CD4-positive, CD25-positive, alpha-beta regulatory T cell (primary cell): ENCODE measurements at regions not wholly inside any gene's neighbourhood (a gene's known extent, or its start where the extent isn't known, plus 50 kb on each side); places are given as distances from the start of the nearest gene placed in this dataset.

Experiments used
- ATAC-seq, 2 donors: fragments of 150-1000 bp; cut with Tn5 transposase; one replicate each; pipeline ENCODE4 v1.10.0; 2021; ENCODE audit warnings: low read depth in 2 of 2, moderate number of reproducible peaks in 2 of 2, moderate library complexity in 1 of 2
- DNase-seq, 3 donors: peaks; one replicate each; pipeline versions ENCODE4 v3.0.0 to v3.0.0-alpha.2; 2012 to 2022; ENCODE audit warnings: mixed read lengths in 1 of 3
- H3K27ac ChIP-seq: one replicate; pipeline ENCODE4 v1.7.0; 2013; ENCODE audit warnings: mild to moderate bottlenecking, low read length; ENCODE audit not compliant: insufficient read depth, poor library complexity, severe bottlenecking
- H3K27me3 ChIP-seq: one replicate; pipeline ENCODE4 v1.7.0; 2013; ENCODE audit warnings: low read length; ENCODE audit not compliant: control insufficient read depth, insufficient read depth
- H3K36me3 ChIP-seq: one replicate; pipeline ENCODE4 v1.7.0; 2013; ENCODE audit warnings: mild to moderate bottlenecking, low read length, moderate library complexity; ENCODE audit not compliant: control insufficient read depth, insufficient read depth
- H3K4me1 ChIP-seq: 2 replicates; pipeline ENCODE4 v1.7.0; 2013; ENCODE audit warnings: mild to moderate bottlenecking, low read length; ENCODE audit not compliant: insufficient read depth, control insufficient read depth, poor library complexity, severe bottlenecking
- H3K4me3 ChIP-seq: one replicate; pipeline ENCODE4 v1.7.0; 2013; ENCODE audit warnings: low read depth, mild to moderate bottlenecking, low read length, moderate library complexity
- H3K9me3 ChIP-seq, 2 experiments: 1 replicate in 1 of 2; 2 replicates in 1 of 2; pipeline ENCODE4 v1.7.0; 2013; ENCODE audit warnings: low read length in 2 of 2, mild to moderate bottlenecking in 1 of 2, moderate library complexity in 1 of 2; ENCODE audit not compliant: control insufficient read depth in 2 of 2
- H3K27ac Mint-ChIP-seq, 3 donors: one replicate each; pipeline ENCODE4 v1.8.0; 2020 to 2022; ENCODE audit warnings: mild to moderate bottlenecking in 3 of 3, mixed read lengths in 3 of 3, moderate library complexity in 2 of 3
- H3K27me3 Mint-ChIP-seq: one replicate; pipeline ENCODE4 v1.8.0; 2022; ENCODE audit warnings: mild to moderate bottlenecking, mixed read lengths
- H3K36me3 Mint-ChIP-seq: one replicate; pipeline ENCODE4 v1.8.0; 2020; ENCODE audit warnings: mixed read lengths
- H3K4me1 Mint-ChIP-seq, 4 donors: one replicate each; pipeline ENCODE4 v1.8.0; 2020 to 2022; ENCODE audit warnings: mixed read lengths in 4 of 4, mild to moderate bottlenecking in 1 of 4
- H3K4me3 Mint-ChIP-seq, 4 donors: one replicate each; pipeline ENCODE4 v1.8.0; 2020 to 2022; ENCODE audit warnings: mild to moderate bottlenecking in 4 of 4, mixed read lengths in 4 of 4, moderate library complexity in 3 of 4
- H3K9me3 Mint-ChIP-seq, 7 donors: one replicate each; pipeline ENCODE4 v1.8.0; 2020 to 2022; ENCODE audit warnings: mixed read lengths in 7 of 7, mild to moderate bottlenecking in 3 of 7, moderate library complexity in 2 of 7

DNA sequence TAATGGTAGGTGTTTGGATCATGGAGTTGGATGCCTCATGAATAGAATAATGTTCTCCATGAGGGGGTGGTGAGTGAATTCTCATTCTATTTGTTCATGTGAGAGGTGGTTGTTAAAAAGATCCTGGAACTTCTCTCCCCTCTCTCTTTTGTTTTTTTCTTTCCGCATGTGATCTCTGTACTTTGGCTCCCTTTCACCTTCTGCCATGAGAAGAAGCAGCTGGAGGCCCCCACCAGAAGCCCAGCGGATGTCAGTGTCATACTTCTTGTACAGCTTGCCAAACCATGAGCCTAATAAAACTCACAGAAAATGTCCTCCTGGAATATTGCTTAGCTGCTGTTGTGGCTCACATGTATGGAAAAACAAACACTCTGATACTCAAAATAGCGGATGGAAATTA is 1212.3 kb upstream of the NCAM2 start:
- H3K36me3 Mint-ChIP-seq = no peaks in the 10 kb centered on the region
- DNase-seq (no peak), ATAC-seq (no peak)
- H3K9me3 ChIP-seq = peaks cover 4 to 15% of the 10 kb centered on the region in 2 experiments
- no peak overlapping the region for H3K27ac Mint-ChIP-seq
- no peaks in the 10 kb centered on the region for H3K27me3 Mint-ChIP-seq
- no peak overlapping the region for H3K4me3 ChIP-seq
- H3K4me3 Mint-ChIP-seq = no peak overlapping the region
- peaks cover 0 to 25% (median 7%) of the 10 kb centered on the region in 7 donors for H3K9me3 Mint-ChIP-seq
- H3K4me1 ChIP-seq = no peaks in the 10 kb centered on the region
- H3K27ac ChIP-seq = no peak overlapping the region
- no peaks in the 10 kb centered on the region for H3K36me3 ChIP-seq
- no peaks in the 10 kb centered on the region for H3K4me1 Mint-ChIP-seq
- no peaks in the 10 kb centered on the region for H3K27me3 ChIP-seq

- Histone ChIP-seq H3K4me1 (no peaks in the 10 kb centered on the region), H3K27me3 (no peaks in the 10 kb centered on the region), H3K27ac (no peak overlapping the region), H3K36me3 (no peaks in the 10 kb centered on the region), H3K9me3 (no peaks in the 10 kb centered on the region), H3K4me3 (no peak overlapping the region)
- H3K27me3 Mint-ChIP-seq = no peaks in the 10 kb centered on the region
- H3K4me1 Mint-ChIP-seq = no peaks in the 10 kb centered on the region
- no peak overlapping the region for H3K27ac Mint-ChIP-seq
- H3K9me3 Mint-ChIP-seq = peaks cover 0 to 14% (median 3%) of the 10 kb centered on the region in 7 donors
- no peak for DNase-seq
- H3K4me3 Mint-ChIP-seq = no peak overlapping the region
- no peaks in the 10 kb centered on the region for H3K36me3 Mint-ChIP-seq
- ATAC-seq = no peak
These were observed 1206.2 kb upstream of the NCAM2 start for GRCh38 chr21:19792004-19792403.

- H3K27me3 Mint-ChIP-seq = no peaks in the 10 kb centered on the region
- H3K4me1 ChIP-seq = no peaks in the 10 kb centered on the region
- H3K4me3 Mint-ChIP-seq = no peak overlapping the region
- no peaks in the 10 kb centered on the region for H3K36me3 Mint-ChIP-seq
- no peak for DNase-seq
- peaks cover 0 to 12% (median 3%) of the 10 kb centered on the region in 7 donors for H3K9me3 Mint-ChIP-seq
- H3K27me3 ChIP-seq = no peaks in the 10 kb centered on the region
- ATAC-seq = no peak
- H3K27ac ChIP-seq = no peak overlapping the region
- no peaks in the 10 kb centered on the region for H3K4me1 Mint-ChIP-seq
- H3K9me3 ChIP-seq = peaks cover 3 to 4% of the 10 kb centered on the region in 2 experiments
- no peak overlapping the region for H3K27ac Mint-ChIP-seq
- no peaks in the 10 kb centered on the region for H3K36me3 ChIP-seq
- no peak overlapping the region for H3K4me3 ChIP-seq
These were observed 1191.0 kb upstream of the NCAM2 start for GRCh38 chr21:19807201-19807600.

DNA sequence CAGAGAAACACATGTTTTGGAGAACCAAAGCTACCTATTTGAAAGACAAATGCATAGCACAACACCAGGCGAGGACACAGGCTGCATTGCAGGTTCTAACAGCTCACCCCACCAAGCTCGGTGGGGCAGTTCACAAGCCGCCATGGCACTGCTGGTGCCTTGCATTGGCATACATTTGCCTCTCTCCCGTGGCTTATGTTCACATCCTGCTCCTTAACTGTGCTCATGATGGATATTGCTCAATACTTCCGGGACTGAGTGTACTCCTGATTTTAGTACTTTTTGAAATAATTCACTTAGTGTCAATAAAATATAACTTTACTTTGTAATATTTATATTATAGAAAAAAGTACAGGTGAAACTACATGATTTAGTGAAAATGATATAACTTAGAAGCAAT is 1187.4 kb upstream of the NCAM2 start:
- Mint-ChIP-seq H3K9me3 (peaks cover under 1 to 22% (median 4%) of the 10 kb centered on the region in 7 donors), H3K27me3 (no peaks in the 10 kb centered on the region), H3K27ac (no peak overlapping the region), H3K4me1 (no peaks in the 10 kb centered on the region), H3K4me3 (no peak overlapping the region), H3K36me3 (no peaks in the 10 kb centered on the region)
- H3K4me1 ChIP-seq = no peaks in the 10 kb centered on the region
- no peak overlapping the region for H3K27ac ChIP-seq
- H3K9me3 ChIP-seq = peaks cover 0 to 2% of the 10 kb centered on the region in 2 experiments
- H3K27me3 ChIP-seq = no peaks in the 10 kb centered on the region
- ATAC-seq (no peak), DNase-seq (no peak)
- no peak overlapping the region for H3K4me3 ChIP-seq
- no peaks in the 10 kb centered on the region for H3K36me3 ChIP-seq

- Mint-ChIP-seq H3K27ac (no peak overlapping the region), H3K9me3 (peaks cover 2 to 45% (median 8%) of the 10 kb centered on the region in 7 donors), H3K4me3 (no peak overlapping the region), H3K36me3 (no peaks in the 10 kb centered on the region), H3K4me1 (no peaks in the 10 kb centered on the region), H3K27me3 (no peaks in the 10 kb centered on the region)
- ATAC-seq (no peak), DNase-seq (no peak)
- H3K4me3 ChIP-seq = no peak overlapping the region
- H3K4me1 ChIP-seq = no peaks in the 10 kb centered on the region
- H3K9me3 ChIP-seq = peaks cover under 1 to 4% of the 10 kb centered on the region in 2 experiments
- H3K36me3 ChIP-seq = no peaks in the 10 kb centered on the region
- no peak overlapping the region for H3K27ac ChIP-seq
- H3K27me3 ChIP-seq = no peaks in the 10 kb centered on the region
These were observed 1167.8 kb upstream of the NCAM2 start for GRCh38 chr21:19830446-19830845.

- DNase-seq (no peak), ATAC-seq (no peak)
- Mint-ChIP-seq H3K27ac (no peak overlapping the region), H3K4me1 (no peaks in the 10 kb centered on the region), H3K27me3 (no peaks in the 10 kb centered on the region), H3K4me3 (no peak overlapping the region), H3K9me3 (peaks cover 2 to 32% (median 8%) of the 10 kb centered on the region in 7 donors), H3K36me3 (no peaks in the 10 kb centered on the region)
- no peaks in the 10 kb centered on the region for H3K27me3 ChIP-seq
- peaks cover 3 to 4% of the 10 kb centered on the region in 2 experiments for H3K9me3 ChIP-seq
- no peak overlapping the region for H3K4me3 ChIP-seq
- no peaks in the 10 kb centered on the region for H3K4me1 ChIP-seq
- H3K36me3 ChIP-seq = no peaks in the 10 kb centered on the region
- no peak overlapping the region for H3K27ac ChIP-seq
These were observed 1165.7 kb upstream of the NCAM2 start for GRCh38 chr21:19832551-19832950.

DNA sequence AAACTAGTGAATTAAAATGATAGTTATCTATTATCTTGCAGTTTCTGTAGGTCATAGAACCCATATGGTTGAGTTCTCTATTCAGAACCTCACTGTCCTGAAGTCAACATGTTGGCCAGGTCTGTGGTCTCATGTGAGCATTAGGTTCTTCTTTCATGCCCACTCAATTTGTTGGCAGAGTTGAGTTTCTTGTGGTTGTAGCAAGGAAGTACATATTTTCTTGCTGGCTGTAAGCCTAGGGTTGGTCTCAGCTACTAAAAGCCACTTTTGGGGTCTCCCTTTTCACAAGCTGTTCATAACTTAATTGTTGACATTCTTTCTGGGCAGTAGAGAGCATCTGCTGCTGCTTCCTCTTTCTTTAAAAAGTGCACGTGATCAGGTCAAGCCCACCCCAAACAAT is 1165.1 kb upstream of the NCAM2 start:
- H3K27ac Mint-ChIP-seq = no peak overlapping the region
- no peaks in the 10 kb centered on the region for H3K27me3 ChIP-seq
- H3K27me3 Mint-ChIP-seq = no peaks in the 10 kb centered on the region
- no peak overlapping the region for H3K4me3 Mint-ChIP-seq
- no peaks in the 10 kb centered on the region for H3K36me3 Mint-ChIP-seq
- no peaks in the 10 kb centered on the region for H3K4me1 ChIP-seq
- no peak overlapping the region for H3K27ac ChIP-seq
- peaks cover 2 to 30% (median 8%) of the 10 kb centered on the region in 7 donors for H3K9me3 Mint-ChIP-seq
- H3K36me3 ChIP-seq = no peaks in the 10 kb centered on the region
- DNase-seq (no peak), ATAC-seq (no peak)
- peaks cover 3 to 4% of the 10 kb centered on the region in 2 experiments for H3K9me3 ChIP-seq
- no peak overlapping the region for H3K4me3 ChIP-seq
- H3K4me1 Mint-ChIP-seq = no peaks in the 10 kb centered on the region

GRCh38 chr21:19842601-19843000 is 1155.6 kb upstream of the NCAM2 start:
- Mint-ChIP-seq H3K4me1 (no peaks in the 10 kb centered on the region), H3K4me3 (no peak overlapping the region), H3K9me3 (peaks cover 0 to 13% (median 0%) of the 10 kb centered on the region in 7 donors), H3K27ac (no peak overlapping the region), H3K36me3 (no peaks in the 10 kb centered on the region), H3K27me3 (no peaks in the 10 kb centered on the region)
- Histone ChIP-seq H3K4me1 (no peaks in the 10 kb centered on the region), H3K27ac (no peak overlapping the region), H3K36me3 (no peaks in the 10 kb centered on the region), H3K4me3 (no peak overlapping the region), H3K27me3 (no peaks in the 10 kb centered on the region), H3K9me3 (peaks cover 4 to 5% of the 10 kb centered on the region in 2 experiments)
- ATAC-seq (no peak), DNase-seq (no peak)
